GM06990 (cell line): ENCODE measurements at regions not wholly inside any gene's neighbourhood (a gene's known extent, or its start where the extent isn't known, plus 50 kb on each side); places are given as distances from the start of the nearest gene placed in this dataset.
"Not testable (repeated sequence)": the region's sequence is repeated elsewhere in the genome, so short reads cannot be mapped to it uniquely, and the experiment has no call there.

Experiments
- DNase-seq: peaks from one replicate; pipeline ENCODE4 v3.0.0-alpha.2; 2011; ENCODE audit not compliant: insufficient read length; ENCODE audit errors: extremely low read depth
- H3K27me3 ChIP-seq: replicated peaks from 2 replicates; pipeline ENCODE4 v1.6.0; 2011; ENCODE audit warnings: low read length; ENCODE audit not compliant: control insufficient read depth, insufficient read depth
- H3K36me3 ChIP-seq: 2 replicates; pipeline ENCODE4 v1.5.1; 2011; ENCODE audit warnings: low read length; ENCODE audit not compliant: control insufficient read depth, insufficient read depth
- H3K4me3 ChIP-seq: replicated peaks from 2 replicates; pipeline ENCODE4 v1.5.1; 2011; ENCODE audit warnings: low read depth, mild to moderate bottlenecking, control low read depth, low read length
- CTCF ChIP-seq: IDR thresholded peaks from 2 replicates; pipeline ENCODE4 v1.5.1; 2011; ENCODE audit warnings: low read length, control low read depth, mild to moderate bottlenecking, inconsistent platforms; ENCODE audit not compliant: insufficient read depth, poor library complexity, severe bottlenecking

GRCh38 chr4:30207389-30207788 is 512.8 kb upstream of the PCDH7 start:
- DNase-seq, result no peak
- no peaks in the 10 kb centered on the region for H3K27me3 ChIP-seq
- TF ChIP-seq CTCF, result no peak
- no peaks in the 10 kb centered on the region for H3K36me3 ChIP-seq
- H3K4me3 ChIP-seq, result no peak overlapping the region

- H3K4me3 ChIP-seq, result no peak overlapping the region
- no peaks in the 10 kb centered on the region for H3K27me3 ChIP-seq
- no peak for DNase-seq
- no peaks in the 10 kb centered on the region for H3K36me3 ChIP-seq
- TF ChIP-seq CTCF, result no peak
These were observed 511.3 kb upstream of the PCDH7 start for GRCh38 chr4:30208731-30209435.

- H3K27me3 ChIP-seq, H3K36me3 ChIP-seq, DNase-seq, H3K4me3 ChIP-seq: not testable (repeated sequence)
These were observed 504.2 kb upstream of the PCDH7 start for GRCh38 chr4:30215973-30216372.

GRCh38 chr4:30245140-30245539 is 475.0 kb upstream of the PCDH7 start:
- H3K4me3 ChIP-seq, result no peak overlapping the region
- no peaks in the 10 kb centered on the region for H3K27me3 ChIP-seq
- DNase-seq, result no peak
- no peaks in the 10 kb centered on the region for H3K36me3 ChIP-seq
- no peak for TF ChIP-seq CTCF

GRCh38 chr4:30256116-30256832 is 463.9 kb upstream of the PCDH7 start:
- Histone ChIP-seq H3K36me3 (no peaks in the 10 kb centered on the region), H3K27me3 (no peaks in the 10 kb centered on the region), H3K4me3 (no peak overlapping the region)
- no peak for TF ChIP-seq CTCF
- DNase-seq, result no peak

GRCh38 chr4:30258949-30259348 is 461.2 kb upstream of the PCDH7 start:
- H3K4me3 ChIP-seq, result no peak overlapping the region
- DNase-seq, result no peak
- no peaks in the 10 kb centered on the region for H3K27me3 ChIP-seq
- TF ChIP-seq CTCF, result no peak
- no peaks in the 10 kb centered on the region for H3K36me3 ChIP-seq
